WERI-Rb-1 (cell line): ENCODE measurements at regions not wholly inside any gene's neighbourhood (a gene's known extent, or its start where the extent isn't known, plus 50 kb on each side); places are given as distances from the start of the nearest gene placed in this dataset.
"Not testable (repeated sequence)": the region's sequence is repeated elsewhere in the genome, so short reads cannot be mapped to it uniquely, and the experiment has no call there.

Experiments
- DNase-seq: peaks from one replicate; pipeline ENCODE4 v3.0.0-alpha.2; 2020
- H3K27ac ChIP-seq: fragments of 250-450 bp; sonication (Bioruptor Pico); 2 replicates; pipeline ENCODE4 v1.5.1; 2020; ENCODE audit warnings: mild to moderate bottlenecking, moderate library complexity
- H3K27me3 ChIP-seq: fragments of 250-450 bp; sonication (Bioruptor Pico); 2 replicates; pipeline ENCODE4 v1.5.1; 2021; ENCODE audit warnings: mild to moderate bottlenecking, low read depth, moderate library complexity; ENCODE audit not compliant: insufficient read depth, severe bottlenecking
- H3K36me3 ChIP-seq: fragments of 250-450 bp; sonication (Bioruptor Pico); 2 replicates; pipeline ENCODE4 v1.5.1; 2020; ENCODE audit warnings: mild to moderate bottlenecking, moderate library complexity
- H3K4me3 ChIP-seq: 2 replicates; pipeline ENCODE4 v1.5.1; 2011; ENCODE audit warnings: low read depth, mild to moderate bottlenecking, control low read depth, low read length
- H3K9me3 ChIP-seq: fragments of 250-450 bp; sonication (Bioruptor Pico); 2 replicates; pipeline ENCODE4 v1.5.1; 2021; ENCODE audit warnings: mild to moderate bottlenecking, moderate library complexity; ENCODE audit not compliant: severe bottlenecking
- CTCF ChIP-seq: IDR thresholded peaks from 2 replicates; pipeline ENCODE4 v1.5.1; 2011; ENCODE audit warnings: low read depth, mild to moderate bottlenecking, control low read depth, inconsistent platforms, low read length

- no peak for TF ChIP-seq CTCF
- Histone ChIP-seq H3K9me3 (no peaks in the 10 kb centered on the region), H3K4me3 (no peak overlapping the region), H3K36me3 (no peaks in the 10 kb centered on the region), H3K27ac (no peak overlapping the region), H3K27me3 (peaks cover 15% of the 10 kb centered on the region)
- DNase-seq: no peak
Measured at GRCh38 chr9:113738893-113739604, 137.1 kb upstream of the ZNF618 start.

GRCh38 chr9:113739605-113740507, 136.3 kb upstream of the ZNF618 start:
- not testable (repeated sequence) for H3K9me3 ChIP-seq, H3K4me3 ChIP-seq, DNase-seq, H3K36me3 ChIP-seq, H3K27ac ChIP-seq
- H3K27me3 ChIP-seq: peaks cover 17% of the 10 kb centered on the region

GRCh38 chr9:113740508-113741500, 135.3 kb upstream of the ZNF618 start:
- not testable (repeated sequence) for DNase-seq, H3K27ac ChIP-seq, H3K4me3 ChIP-seq, H3K36me3 ChIP-seq, H3K9me3 ChIP-seq
- peaks cover 22% of the 10 kb centered on the region for H3K27me3 ChIP-seq

GRCh38 chr9:113741886-113742854, 133.9 kb upstream of the ZNF618 start:
- DNase-seq: no peak
- Histone ChIP-seq H3K9me3 (peaks cover 3% of the 10 kb centered on the region), H3K4me3 (no peak overlapping the region), H3K27me3 (peaks cover 22% of the 10 kb centered on the region), H3K36me3 (no peaks in the 10 kb centered on the region), H3K27ac (no peak overlapping the region)
- no peak for TF ChIP-seq CTCF

- H3K27me3 ChIP-seq: peaks cover 22% of the 10 kb centered on the region
- DNase-seq: no peak
- no peak overlapping the region for H3K4me3 ChIP-seq
- no peak for TF ChIP-seq CTCF
- no peaks in the 10 kb centered on the region for H3K36me3 ChIP-seq
- no peak overlapping the region for H3K27ac ChIP-seq
- H3K9me3 ChIP-seq: peaks cover 3% of the 10 kb centered on the region
Measured at GRCh38 chr9:113742878-113743277, 133.2 kb upstream of the ZNF618 start.

- no peak for DNase-seq
- no peak for TF ChIP-seq CTCF
- H3K27me3 ChIP-seq: peaks cover 22% of the 10 kb centered on the region
Measured at GRCh38 chr9:113746486-113746885, 129.6 kb upstream of the ZNF618 start.

More at GRCh38 chr9:113746486-113746885, 129.6 kb upstream of the ZNF618 start:
- Histone ChIP-seq H3K36me3 (no peaks in the 10 kb centered on the region), H3K27ac (no peak overlapping the region), H3K4me3 (no peak overlapping the region), H3K9me3 (peaks cover 3% of the 10 kb centered on the region)
